ENCODE measurements at regions not wholly inside any gene's neighbourhood (a gene's known extent, or its start where the extent isn't known, plus 50 kb on each side); places are given as distances from the start of the nearest gene placed in this dataset.

DNA sequence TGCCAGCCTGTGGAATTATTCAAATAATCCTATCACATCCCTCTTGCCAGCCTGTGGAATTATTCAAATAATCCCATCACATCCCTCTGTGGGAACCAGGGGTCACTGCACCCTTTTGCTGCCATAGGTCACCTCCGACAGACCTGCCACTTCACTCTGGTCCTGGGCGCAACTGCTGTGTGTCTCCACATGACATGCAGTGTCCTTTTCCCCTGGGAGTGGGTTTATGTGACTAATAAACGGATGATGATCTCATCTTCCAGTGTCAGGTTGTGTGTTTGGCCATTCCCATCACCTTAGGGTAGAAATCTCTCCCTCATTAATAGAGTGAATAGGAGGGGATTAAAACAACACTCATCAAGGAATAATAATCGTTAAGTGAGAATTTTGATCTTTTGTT lies 603.6 kb upstream of the NR2F2 start:
- Mint-ChIP-seq H3K36me3 (peaks cover 0 to 6% (median 3%) of the 10 kb centered on the region in 3 donors), H3K9me3 (peaks cover 0 to 4% (median 0%) of the 10 kb centered on the region in 6 donors), H3K4me1 (no peaks in the 10 kb centered on the region), H3K4me3 (no peak overlapping the region), H3K27ac (no peak overlapping the region), H3K27me3 (ENCODE audit: low read depth in 3 of 3) (peaks cover 5 to 12% (median 5%) of the 10 kb centered on the region in 3 donors)
- DNase-seq: no peak

DNA sequence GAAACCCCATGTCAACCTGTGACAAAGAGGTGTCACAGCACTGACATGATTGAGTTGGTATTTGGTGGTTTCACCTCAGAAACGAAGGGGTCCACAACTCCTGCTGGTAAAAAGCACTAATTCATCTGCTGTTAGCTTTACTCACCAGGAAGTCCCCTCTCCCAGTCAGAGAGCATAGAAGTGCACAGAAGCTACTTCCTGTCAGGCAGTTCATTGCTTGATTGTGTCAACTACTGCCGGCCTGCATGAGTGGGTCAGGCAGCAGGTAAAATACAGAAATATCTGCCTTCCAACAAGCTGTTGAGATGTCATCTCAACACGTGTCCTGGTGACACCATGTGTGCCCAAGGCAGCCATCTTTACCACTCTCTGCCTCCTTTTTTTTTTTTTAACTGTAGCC lies 596.6 kb upstream of the NR2F2 start:
- H3K27me3 Mint-ChIP-seq (ENCODE audit: low read depth in 3 of 3): peaks cover 0 to 5% (median 3%) of the 10 kb centered on the region in 3 donors
- peaks cover 29 to 35% of the 10 kb centered on the region in 2 donors for H3K4me1 Mint-ChIP-seq
- H3K9me3 Mint-ChIP-seq: peaks cover 0 to 7% (median 0%) of the 10 kb centered on the region in 6 donors
- peaks cover 0 to 7% (median 5%) of the 10 kb centered on the region in 3 donors for H3K36me3 Mint-ChIP-seq
- no peak for DNase-seq
- H3K4me3 Mint-ChIP-seq: peak overlapping the region in 4 of 5 donors; percentile 50 to 73 (median 64)
- H3K27ac Mint-ChIP-seq: peak overlapping the region in 3 of 6 donors; percentile 4 to 48 (median 24)

- peaks cover 0 to 7% (median 0%) of the 10 kb centered on the region in 6 donors for H3K9me3 Mint-ChIP-seq
- peak overlapping the region in 4 of 6 donors; percentile 17 to 79 (median 38) for H3K27ac Mint-ChIP-seq
- H3K4me3 Mint-ChIP-seq: peak overlapping the region; percentile 25 to 73 (median 60)
- DNase-seq: no peak
- peaks cover 0 to 10% (median 5%) of the 10 kb centered on the region in 3 donors for H3K36me3 Mint-ChIP-seq
- H3K27me3 Mint-ChIP-seq (ENCODE audit: low read depth in 3 of 3): peaks cover 0 to 7% (median 3%) of the 10 kb centered on the region in 3 donors
- peaks cover 29 to 35% of the 10 kb centered on the region in 2 donors for H3K4me1 Mint-ChIP-seq
Measured at GRCh38 chr15:95734422-95735316, 595.8 kb upstream of the NR2F2 start.

GRCh38 chr15:95737060-95737459 lies 593.4 kb upstream of the NR2F2 start:
- Mint-ChIP-seq H3K4me3 (no peak overlapping the region), H3K36me3 (peaks cover 0 to 7% (median 5%) of the 10 kb centered on the region in 3 donors), H3K27ac (no peak overlapping the region), H3K4me1 (peaks cover 39 to 46% of the 10 kb centered on the region in 2 donors), H3K27me3 (ENCODE audit: low read depth in 3 of 3) (peaks cover 0 to 5% (median 3%) of the 10 kb centered on the region in 3 donors), H3K9me3 (peaks cover 0 to 7% (median 0%) of the 10 kb centered on the region in 6 donors)
- DNase-seq: no peak

DNA sequence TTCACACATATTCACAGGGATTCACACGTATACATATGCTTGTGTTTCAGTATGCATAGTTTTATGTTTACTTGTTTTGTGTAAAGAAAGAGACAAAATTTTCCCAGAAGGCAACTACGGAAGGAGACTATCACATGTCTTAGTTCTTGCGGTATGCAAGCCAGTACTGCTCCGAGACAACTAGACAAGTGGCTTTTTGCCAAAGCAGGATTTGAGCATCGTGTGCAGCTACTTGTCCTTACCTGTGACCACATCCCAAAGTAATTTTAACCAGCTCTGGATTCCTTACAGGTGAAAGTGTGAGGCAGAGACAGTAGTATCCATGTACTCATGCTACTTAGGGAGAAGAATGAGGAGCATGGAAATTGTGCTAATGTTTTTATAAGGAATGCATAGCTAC lies 591.4 kb upstream of the NR2F2 start:
- H3K4me1 Mint-ChIP-seq: peaks cover 35 to 41% of the 10 kb centered on the region in 2 donors
- DNase-seq: no peak
- H3K27ac Mint-ChIP-seq: no peak overlapping the region
- H3K27me3 Mint-ChIP-seq (ENCODE audit: low read depth in 3 of 3): peaks cover 0 to 4% (median 3%) of the 10 kb centered on the region in 3 donors
- H3K36me3 Mint-ChIP-seq: peaks cover 0 to 12% (median 5%) of the 10 kb centered on the region in 3 donors
- H3K9me3 Mint-ChIP-seq: peaks cover 0 to 4% (median 0%) of the 10 kb centered on the region in 6 donors
- no peak overlapping the region for H3K4me3 Mint-ChIP-seq

- Mint-ChIP-seq H3K27ac (no peak overlapping the region), H3K36me3 (peaks cover 0 to 9% (median 4%) of the 10 kb centered on the region in 3 donors), H3K27me3 (ENCODE audit: low read depth in 3 of 3) (peaks cover 0 to 5% (median 3%) of the 10 kb centered on the region in 3 donors), H3K9me3 (no peaks in the 10 kb centered on the region), H3K4me3 (peak overlapping the region in 4 of 5 donors; percentile 26 to 45 (median 35)), H3K4me1 (peaks cover 16 to 19% of the 10 kb centered on the region in 2 donors)
- no peak for DNase-seq
Measured at GRCh38 chr15:95741830-95742229, 588.7 kb upstream of the NR2F2 start.

GRCh38 chr15:95742256-95742655 lies 588.2 kb upstream of the NR2F2 start:
- H3K27me3 Mint-ChIP-seq (ENCODE audit: low read depth in 3 of 3): peaks cover 0 to 5% (median 3%) of the 10 kb centered on the region in 3 donors

GRCh38 chr15:95742836-95743235 lies 587.7 kb upstream of the NR2F2 start:
- Mint-ChIP-seq H3K4me1 (peaks cover 16 to 19% of the 10 kb centered on the region in 2 donors), H3K36me3 (peaks cover 0 to 9% (median 0%) of the 10 kb centered on the region in 3 donors), H3K27me3 (ENCODE audit: low read depth in 3 of 3) (peaks cover 0 to 3% (median 3%) of the 10 kb centered on the region in 3 donors), H3K9me3 (peaks cover 0 to 2% (median 0%) of the 10 kb centered on the region in 6 donors), H3K4me3 (peak overlapping the region in 1 of 5 donors; percentile 21), H3K27ac (no peak overlapping the region)
- DNase-seq: no peak

More at GRCh38 chr15:95742256-95742655, 588.2 kb upstream of the NR2F2 start:
- H3K9me3 Mint-ChIP-seq: peaks cover 0 to 2% (median 0%) of the 10 kb centered on the region in 6 donors
- H3K4me1 Mint-ChIP-seq: peaks cover 16 to 19% of the 10 kb centered on the region in 2 donors
- H3K4me3 Mint-ChIP-seq: peak overlapping the region in 4 of 5 donors; percentile 26 to 45 (median 35)
- H3K27ac Mint-ChIP-seq: no peak overlapping the region
- peaks cover 0 to 9% (median 0%) of the 10 kb centered on the region in 3 donors for H3K36me3 Mint-ChIP-seq
- DNase-seq: no peak

- H3K36me3 Mint-ChIP-seq: no peaks in the 10 kb centered on the region
- peaks cover 3 to 5% (median 4%) of the 10 kb centered on the region in 3 donors for H3K27me3 Mint-ChIP-seq (ENCODE audit: low read depth in 3 of 3)
- no peak overlapping the region for H3K4me3 Mint-ChIP-seq
- no peak for DNase-seq
- no peak overlapping the region for H3K27ac Mint-ChIP-seq
- H3K4me1 Mint-ChIP-seq: peaks cover 0 to 5% of the 10 kb centered on the region in 2 donors
- H3K9me3 Mint-ChIP-seq: peaks cover 0 to 2% (median 0%) of the 10 kb centered on the region in 6 donors
Measured at GRCh38 chr15:95757171-95757570, 573.3 kb upstream of the NR2F2 start.

DNA sequence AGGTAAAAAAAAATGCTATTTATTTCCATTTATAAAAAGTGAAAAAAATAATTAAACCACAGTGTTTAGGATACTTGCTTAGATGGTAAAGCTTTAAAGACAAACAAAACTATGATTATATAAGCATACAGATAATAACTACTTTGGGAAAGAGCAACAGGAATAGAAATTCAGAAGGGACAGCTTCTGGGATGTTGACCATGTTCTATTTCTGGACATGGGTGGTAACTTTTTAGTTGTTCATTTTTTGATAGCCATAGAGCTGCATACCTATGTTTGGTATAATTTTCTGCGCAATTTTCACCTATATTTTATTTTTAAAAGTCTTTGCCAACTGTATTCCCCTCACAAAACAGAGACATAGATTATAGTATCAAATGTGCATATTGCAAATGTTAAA lies 572.0 kb upstream of the NR2F2 start:
- Mint-ChIP-seq H3K27ac (no peak overlapping the region), H3K4me3 (no peak overlapping the region), H3K9me3 (peaks cover 0 to 2% (median 0%) of the 10 kb centered on the region in 6 donors), H3K27me3 (ENCODE audit: low read depth in 3 of 3) (peaks cover 1 to 3% (median 3%) of the 10 kb centered on the region in 3 donors), H3K36me3 (no peaks in the 10 kb centered on the region), H3K4me1 (peaks cover 0 to 5% of the 10 kb centered on the region in 2 donors)
- DNase-seq: no peak

GRCh38 chr15:95758851-95759250 lies 571.6 kb upstream of the NR2F2 start:
- H3K4me1 Mint-ChIP-seq: peaks cover 0 to 5% of the 10 kb centered on the region in 2 donors
- DNase-seq: no peak
- H3K9me3 Mint-ChIP-seq: no peaks in the 10 kb centered on the region
- peaks cover 1 to 3% (median 2%) of the 10 kb centered on the region in 3 donors for H3K27me3 Mint-ChIP-seq (ENCODE audit: low read depth in 3 of 3)
- H3K27ac Mint-ChIP-seq: no peak overlapping the region
- H3K4me3 Mint-ChIP-seq: no peak overlapping the region
- no peaks in the 10 kb centered on the region for H3K36me3 Mint-ChIP-seq

DNA sequence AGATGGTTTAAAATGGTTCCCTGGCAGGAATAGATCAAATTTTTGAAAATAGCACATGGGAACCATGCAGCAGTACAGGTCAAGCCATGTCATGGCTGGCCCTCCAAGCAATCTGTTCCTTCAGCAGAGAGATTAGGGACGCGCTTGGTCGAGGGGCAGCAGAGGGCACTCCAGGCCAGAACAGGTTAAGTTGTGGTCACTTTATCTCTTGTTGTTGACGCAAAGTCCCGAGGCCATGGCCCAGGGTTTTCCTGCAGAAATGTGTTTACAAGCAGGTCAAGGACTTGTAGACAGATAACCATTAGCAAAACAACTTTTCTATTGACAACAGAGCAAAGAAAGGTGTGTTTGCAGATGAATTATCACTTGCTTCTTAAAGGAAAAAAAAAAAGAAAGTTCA lies 570.0 kb upstream of the NR2F2 start:
- peak in 2 of 3 donors; percentile 17 to 24 for DNase-seq
- H3K27me3 Mint-ChIP-seq (ENCODE audit: low read depth in 3 of 3): peaks cover 1 to 3% (median 3%) of the 10 kb centered on the region in 3 donors
- H3K27ac Mint-ChIP-seq: no peak overlapping the region

GRCh38 chr15:95761501-95762165 lies 568.9 kb upstream of the NR2F2 start:
- peaks cover 0 to 3% (median 3%) of the 10 kb centered on the region in 3 donors for H3K27me3 Mint-ChIP-seq (ENCODE audit: low read depth in 3 of 3)
- no peak overlapping the region for H3K4me3 Mint-ChIP-seq
- H3K9me3 Mint-ChIP-seq: no peaks in the 10 kb centered on the region
- DNase-seq: no peak
- H3K4me1 Mint-ChIP-seq: peaks cover 0 to 5% of the 10 kb centered on the region in 2 donors
- no peaks in the 10 kb centered on the region for H3K36me3 Mint-ChIP-seq
- no peak overlapping the region for H3K27ac Mint-ChIP-seq

More for the DNA sequence above, 570.0 kb upstream of the NR2F2 start:
- H3K9me3 Mint-ChIP-seq: no peaks in the 10 kb centered on the region
- no peak overlapping the region for H3K4me3 Mint-ChIP-seq
- no peaks in the 10 kb centered on the region for H3K36me3 Mint-ChIP-seq
- H3K4me1 Mint-ChIP-seq: peaks cover 0 to 5% of the 10 kb centered on the region in 2 donors

Measured in immature natural killer cell (primary cell).